GM19372 (cell line): ENCODE measurements at regions not wholly inside any gene's neighbourhood (a gene's known extent, or its start where the extent isn't known, plus 50 kb on each side); places are given as distances from the start of the nearest gene placed in this dataset.
"Not testable (repeated sequence)": the region's sequence is repeated elsewhere in the genome, so short reads cannot be mapped to it uniquely, and the experiment has no call there.

Experiments
- ATAC-seq: cut with Tn5 transposase; IDR thresholded peaks from one replicate; pipeline ENCODE4 v1.9.1; 2021; ENCODE audit warnings: mild to moderate bottlenecking, low read depth, moderate library complexity; ENCODE audit not compliant: unreplicated experiment

DNA sequence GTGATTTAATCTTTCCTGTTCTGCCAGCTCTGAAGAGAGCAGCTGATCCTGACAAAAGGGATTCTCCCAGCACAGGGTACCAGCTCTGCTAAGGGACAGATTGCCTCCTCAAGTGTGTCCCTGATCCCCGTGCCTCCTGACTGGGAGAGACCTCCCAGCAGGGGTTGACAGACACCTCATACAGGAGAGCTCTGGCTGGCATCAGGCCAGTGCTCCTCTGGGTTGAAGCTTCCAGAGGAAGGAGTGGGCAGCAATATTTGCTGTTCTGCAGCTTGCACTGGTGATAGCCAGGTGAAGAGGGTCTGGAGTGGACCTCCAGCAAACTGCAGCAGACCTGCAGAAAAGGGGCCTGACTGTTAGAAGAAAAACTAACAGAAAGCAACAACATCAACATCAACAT lies 105.0 kb upstream of the GORAB start:
- not testable (repeated sequence) for ATAC-seq

DNA sequence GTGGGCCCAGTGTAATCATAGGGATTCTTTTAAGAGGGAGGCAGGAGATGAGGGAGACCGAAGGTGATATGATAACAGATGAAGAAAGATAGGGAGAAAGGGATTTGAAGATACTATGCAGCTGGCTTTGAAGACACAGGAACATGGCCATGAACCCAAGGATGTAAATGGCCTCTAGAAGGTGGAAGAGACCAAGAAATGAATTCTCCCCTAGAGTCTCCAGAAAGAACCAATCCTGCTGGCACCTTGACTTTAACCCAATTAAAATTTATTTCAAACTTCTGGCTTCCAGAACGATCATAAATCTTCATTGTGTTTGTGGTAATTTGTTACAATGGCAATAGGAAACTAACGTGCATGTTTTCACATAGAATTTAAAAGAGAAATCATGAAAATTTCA lies 95.0 kb upstream of the GORAB start:
- ATAC-seq = no peak

DNA sequence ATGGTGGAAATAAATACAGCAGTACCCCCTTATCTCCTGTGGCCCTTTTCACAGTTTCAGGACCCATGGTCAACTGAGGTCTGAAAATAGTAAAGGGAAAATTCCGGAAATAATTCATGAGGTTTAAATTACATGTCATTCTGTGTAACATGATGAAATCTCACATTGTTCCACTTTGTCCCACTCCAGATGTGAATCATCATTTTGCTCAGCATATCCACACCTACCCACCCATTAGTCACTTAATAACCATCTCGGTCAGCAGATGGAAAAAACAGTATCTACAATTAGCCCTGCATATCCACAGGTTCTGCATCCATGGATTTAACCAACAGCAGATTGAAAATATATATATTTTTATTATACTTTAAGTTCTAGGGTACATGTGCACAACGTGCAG lies 86.9 kb upstream of the GORAB start:
- no peak for ATAC-seq

DNA sequence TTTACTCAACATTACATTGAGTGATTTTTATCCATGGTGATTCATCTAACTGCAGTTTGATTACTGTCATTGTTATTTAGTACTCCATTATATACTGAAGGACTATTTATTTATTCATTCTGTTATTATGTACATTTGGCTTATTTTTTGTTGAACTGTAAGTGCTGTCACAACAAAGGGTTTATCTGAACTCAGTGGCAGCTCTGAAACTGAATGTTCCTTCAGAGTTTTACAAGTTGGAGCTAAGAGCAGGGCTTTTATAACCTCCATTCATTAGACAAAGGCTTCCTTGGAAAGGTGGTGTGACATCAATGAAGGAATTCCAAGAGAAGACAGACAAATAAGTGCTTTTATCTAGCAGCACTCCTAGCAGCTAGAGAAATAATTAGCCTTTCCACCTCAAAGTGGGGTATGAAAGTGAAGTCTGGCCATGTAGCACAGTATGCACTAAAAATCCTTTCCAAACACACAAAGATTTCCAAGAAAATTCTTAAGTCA lies 83.3 kb upstream of the GORAB start:
- no peak for ATAC-seq

DNA sequence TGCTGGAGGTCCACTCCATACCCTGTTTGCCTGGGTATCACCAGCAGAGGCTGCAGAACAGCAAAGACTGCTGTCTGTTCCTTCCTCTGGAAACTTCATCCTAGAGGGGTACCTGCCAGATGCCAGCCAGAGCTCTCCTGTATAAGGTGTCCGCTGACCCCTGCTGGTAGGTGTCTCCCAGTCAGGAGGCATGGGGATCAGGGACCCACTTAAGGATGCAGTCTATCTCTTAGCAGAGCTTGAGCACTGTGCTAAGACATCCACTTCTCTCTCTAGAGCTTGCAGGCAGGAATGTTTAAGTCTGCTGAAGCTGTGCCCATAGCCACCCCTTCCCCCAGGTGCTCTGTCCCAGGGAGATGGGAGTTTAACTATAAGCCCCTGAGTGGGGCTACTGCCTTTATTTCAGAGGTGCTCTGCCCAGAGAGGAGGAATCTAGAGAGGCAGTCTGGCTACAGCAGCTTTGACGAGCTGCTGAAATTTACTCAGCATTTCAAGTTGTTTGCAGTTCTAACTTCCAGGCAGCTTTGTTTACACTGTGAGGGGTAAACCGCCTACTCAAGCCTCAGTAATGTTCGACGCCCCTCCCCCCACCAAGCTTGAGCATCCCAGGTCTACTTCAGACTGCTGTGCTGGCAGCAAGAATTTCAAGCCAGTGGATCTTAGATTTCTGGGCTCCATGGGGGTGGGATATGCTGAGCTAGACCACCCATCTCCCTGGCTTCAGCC lies 74.5 kb upstream of the GORAB start:
- not testable (repeated sequence) for ATAC-seq

DNA sequence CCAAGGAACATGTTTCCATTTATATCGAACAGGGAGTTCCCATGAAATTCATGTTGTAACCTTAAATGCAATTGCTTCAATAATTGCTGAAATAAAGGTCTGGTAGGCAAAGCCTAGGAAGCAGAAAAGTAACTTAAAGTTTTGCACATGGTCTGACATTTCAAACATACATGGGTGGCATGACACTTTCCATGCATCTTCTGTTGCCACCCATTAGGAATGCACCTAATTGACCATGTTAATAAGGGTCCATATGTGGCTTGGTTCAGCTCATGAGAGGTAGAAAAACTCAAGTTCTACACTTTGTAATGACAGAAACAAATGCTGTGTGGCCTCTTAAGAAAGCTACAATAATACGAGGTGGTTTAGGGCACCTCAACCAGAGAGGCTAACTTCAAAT lies 72.0 kb upstream of the GORAB start:
- no peak for ATAC-seq

DNA sequence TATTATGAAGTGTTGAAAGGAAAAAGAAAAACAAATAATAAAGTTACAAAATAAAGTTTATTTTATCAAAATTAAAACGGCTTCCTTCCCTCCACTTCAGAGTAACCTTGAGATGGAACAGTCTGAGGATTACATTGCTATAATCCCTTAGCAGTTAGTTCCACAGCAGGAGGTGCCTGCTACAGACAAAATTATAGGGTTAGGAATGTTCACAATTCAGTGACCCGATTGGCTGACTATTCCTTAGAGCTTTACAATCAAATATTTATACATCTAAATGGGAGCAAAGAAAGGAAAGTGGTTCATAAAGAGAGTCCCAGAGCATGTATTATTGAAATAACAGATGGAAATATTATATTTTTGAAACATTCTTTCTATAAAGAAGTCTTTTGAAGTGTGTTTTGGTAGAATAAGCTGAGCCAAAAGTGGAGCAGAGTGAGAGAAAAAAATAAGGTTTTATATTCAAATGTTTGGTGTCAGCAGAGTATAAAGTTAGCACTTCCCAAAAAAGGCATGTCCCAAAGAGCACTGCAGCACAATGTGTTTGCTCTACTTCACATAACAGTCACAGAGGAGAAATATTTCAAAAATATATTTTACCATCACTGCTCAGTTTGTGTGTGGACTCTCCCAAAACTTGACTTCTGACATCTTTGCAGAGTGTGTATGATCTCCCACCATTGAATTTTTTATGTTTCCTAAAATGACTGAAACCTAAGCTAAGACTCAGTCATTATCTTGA lies 71.4 kb upstream of the GORAB start:
- ATAC-seq = no peak

DNA sequence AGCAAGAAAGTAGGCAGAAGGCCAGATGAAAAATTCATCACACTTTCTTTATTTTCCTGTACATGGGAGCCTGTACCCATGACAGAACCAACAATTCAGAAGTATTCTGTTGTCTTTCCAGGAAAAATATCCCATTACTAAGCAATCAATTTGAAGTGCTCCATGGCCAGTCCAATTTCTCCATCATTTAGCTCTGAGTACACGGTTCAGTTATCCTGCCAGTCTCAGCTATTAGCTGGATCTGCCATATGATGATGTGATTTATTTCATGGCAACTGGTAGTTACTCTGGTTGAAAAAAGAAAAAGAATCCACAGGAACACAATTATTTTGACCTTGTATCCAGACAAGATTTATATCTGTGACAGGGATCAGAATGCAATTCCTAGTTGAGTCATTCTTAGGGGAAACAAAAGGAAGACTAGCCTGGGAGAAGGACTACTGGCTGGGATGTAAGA lies 70.6 kb upstream of the GORAB start:
- no peak for ATAC-seq

DNA sequence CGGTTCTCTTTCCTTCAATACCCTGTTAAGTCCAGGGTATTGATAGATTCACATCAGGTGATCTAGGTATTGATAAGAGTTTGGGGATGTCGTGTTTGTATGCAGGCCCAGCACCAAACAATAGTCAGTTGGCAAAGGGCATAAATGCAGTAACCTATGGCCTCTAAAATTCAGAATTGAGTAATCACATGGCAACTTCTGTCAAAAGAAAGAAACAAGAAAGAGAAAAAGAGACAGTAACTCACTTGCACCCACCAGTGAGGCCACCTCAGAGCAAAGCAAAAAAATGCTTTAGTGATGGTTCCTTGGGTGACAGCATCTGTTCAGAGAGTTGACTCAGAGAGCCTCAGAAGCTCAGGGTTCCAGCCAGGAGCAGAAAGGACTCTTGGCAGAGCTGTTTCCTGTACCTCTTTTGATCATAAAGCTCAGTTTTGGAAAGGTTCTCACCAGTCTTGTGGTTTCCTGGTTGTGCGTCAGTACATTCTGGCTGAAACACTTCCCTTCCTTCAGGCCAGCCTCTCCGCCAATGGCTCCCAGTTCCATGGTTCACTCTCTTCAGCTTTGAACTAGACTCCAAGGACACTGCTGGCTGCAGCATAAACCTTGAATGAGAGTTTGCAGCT lies 70.1 kb upstream of the GORAB start:
- no peak for ATAC-seq

DNA sequence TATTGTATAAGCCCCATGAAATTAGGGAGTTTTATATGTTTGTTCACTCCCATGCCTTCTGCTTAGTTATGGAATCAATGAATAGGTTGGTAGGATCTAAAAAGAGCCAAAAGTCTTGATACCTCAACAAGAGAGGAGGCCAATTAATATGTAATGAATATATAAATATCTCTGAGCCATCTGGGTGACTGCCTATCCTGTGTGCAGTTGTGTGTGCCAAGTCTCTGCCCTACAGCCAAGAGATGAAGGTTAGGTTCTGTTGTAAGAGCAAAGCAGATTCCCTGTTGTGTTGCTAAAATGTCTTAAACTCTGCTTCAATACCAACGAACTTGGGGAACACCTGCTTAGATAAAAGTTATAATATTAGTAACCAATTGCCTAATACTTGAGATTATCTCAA lies 61.8 kb upstream of the GORAB start:
- ATAC-seq = no peak

DNA sequence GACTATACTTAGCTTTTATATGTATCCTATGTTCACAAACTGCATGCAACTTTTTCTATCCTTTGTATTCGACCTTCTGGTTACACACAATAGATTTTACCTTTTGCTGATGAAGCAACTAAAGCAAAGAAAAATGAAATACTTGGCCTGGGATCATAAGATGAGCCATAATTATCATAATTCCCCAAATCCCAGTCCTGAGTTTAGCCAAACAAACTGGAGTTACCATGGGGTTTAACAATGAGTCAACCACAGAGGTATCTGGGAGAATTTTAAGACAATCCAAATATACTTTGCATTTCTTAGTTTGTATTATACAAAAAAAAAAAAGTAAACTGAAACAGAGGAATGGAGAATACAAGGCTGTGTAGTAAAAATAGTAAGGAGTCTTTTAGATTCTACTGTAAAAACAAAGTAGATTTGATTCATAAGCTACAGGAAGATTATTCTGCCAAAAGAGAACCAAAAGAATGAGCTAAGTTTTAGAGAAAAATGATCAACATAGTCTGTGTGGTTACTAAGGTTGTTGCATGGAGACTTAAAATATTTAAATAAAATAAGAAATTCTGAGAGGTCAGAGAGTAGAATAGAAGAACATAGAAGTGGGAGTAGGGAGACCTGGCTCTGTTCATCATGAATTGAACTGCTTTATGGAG lies 60.4 kb upstream of the GORAB start:
- no peak for ATAC-seq

DNA sequence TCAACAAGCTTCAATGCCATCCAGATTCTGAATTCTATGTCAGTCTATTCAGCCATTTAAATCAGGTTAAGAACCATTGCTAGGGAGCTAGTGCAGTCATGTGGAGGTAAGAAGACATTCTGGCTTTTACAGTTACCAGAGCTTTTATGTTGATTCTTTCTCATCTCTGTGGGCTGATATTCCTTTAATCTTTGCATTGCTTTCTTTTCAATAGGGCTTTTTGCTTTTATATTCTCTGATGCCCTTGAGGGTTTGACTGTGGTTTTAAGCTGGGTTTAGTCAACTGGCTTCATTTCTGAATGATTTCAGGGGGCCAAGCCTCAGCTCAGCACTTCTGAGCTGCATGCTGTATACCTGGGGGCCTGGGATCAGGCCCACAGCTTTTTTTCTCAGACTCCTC lies 51.0 kb upstream of the GORAB start:
- no peak for ATAC-seq
